WTC11 (cell line): ENCODE measurements at regions not wholly inside any gene's neighbourhood (a gene's known extent, or its start where the extent isn't known, plus 50 kb on each side); places are given as distances from the start of the nearest gene placed in this dataset.

Experiments used
- ATAC-seq: fragments of 200-7000 bp; cut with Tn5 transposase; 2 replicates; pipeline ENCODE4 v1.10.0; 2021; ENCODE audit warnings: mild to moderate bottlenecking, moderate library complexity
- CTCF ChIA-PET: fragments of 300-600 bp; sonication (Branson Sonifier 250); formaldehyde crosslinking; loops from one replicate; lab custom pipeline; 2021; ENCODE audit warnings: antibody characterized with exemption; lab: Charles Lee
- POLR2A ChIA-PET: fragments of 350-600 bp; sonication (Branson Sonifier 250); formaldehyde crosslinking; loops from one replicate; lab custom pipeline; 2021; ENCODE audit warnings: antibody characterized with exemption; lab: Charles Lee
- DNase-seq: peaks from one replicate; pipeline ENCODE4 v3.0.0; 2021; ENCODE audit warnings: low spot score
- H3K27ac Mint-ChIP-seq: 2 replicates; pipeline ENCODE4 v1.8.0; 2021; ENCODE audit warnings: mixed read lengths
- H3K27me3 Mint-ChIP-seq: 2 replicates; pipeline ENCODE4 v1.8.0; 2021; ENCODE audit warnings: low read depth, mild to moderate bottlenecking, moderate library complexity, mixed read lengths
- H3K36me3 Mint-ChIP-seq: 2 replicates; pipeline ENCODE4 v1.8.0; 2021; ENCODE audit warnings: mixed read lengths
- H3K4me1 Mint-ChIP-seq: 2 replicates; pipeline ENCODE4 v1.8.0; 2022; ENCODE audit warnings: mixed read lengths
- H3K4me3 Mint-ChIP-seq: 2 replicates; pipeline ENCODE4 v1.8.0; 2021; ENCODE audit warnings: mild to moderate bottlenecking, moderate library complexity, mixed read lengths
- H3K9me3 Mint-ChIP-seq: 2 replicates; pipeline ENCODE4 v1.8.0; 2021; ENCODE audit warnings: mixed read lengths
- ATF1 ChIP-seq: sonication (generic); formaldehyde crosslinking; IDR thresholded peaks from 2 replicates; pipeline ENCODE4 v1.8.1; 2023; ENCODE audit warnings: mild to moderate bottlenecking, moderate library complexity, missing genetic modification reagents
- FOXJ3 ChIP-seq: sonication (generic); formaldehyde crosslinking; IDR thresholded peaks from 2 replicates; pipeline ENCODE4 v1.9.0; 2021; ENCODE audit warnings: missing genetic modification reagents, mild to moderate bottlenecking, borderline replicate concordance
- MYBL2 ChIP-seq: sonication (generic); formaldehyde crosslinking; IDR thresholded peaks from 2 replicates; pipeline ENCODE4 v1.8.1; 2023; ENCODE audit warnings: mild to moderate bottlenecking, moderate library complexity, missing genetic modification reagents
- NFATC4 ChIP-seq: fragments of 250-450 bp; sonication (Bioruptor Pico); IDR thresholded peaks from 2 replicates; pipeline ENCODE4 v1.9.0; 2021; ENCODE audit warnings: mild to moderate bottlenecking
- SMAD4 ChIP-seq: sonication (generic); formaldehyde crosslinking; IDR thresholded peaks from 2 replicates; pipeline ENCODE4 v1.8.0; 2022; ENCODE audit warnings: mild to moderate bottlenecking, missing genetic modification reagents
- SP1 ChIP-seq: sonication (generic); formaldehyde crosslinking; conservative IDR thresholded peaks from 2 replicates; pipeline ENCODE4 v1.8.1; 2022; ENCODE audit warnings: missing genetic modification reagents
- ZNF121 ChIP-seq: sonication (generic); formaldehyde crosslinking; IDR thresholded peaks from 2 replicates; pipeline ENCODE4 v1.8.0; 2023; ENCODE audit warnings: missing genetic modification reagents
- ZNF138 ChIP-seq: sonication (generic); formaldehyde crosslinking; conservative IDR thresholded peaks from 2 replicates; pipeline ENCODE4 v1.8.1; 2022; ENCODE audit warnings: mild to moderate bottlenecking, moderate library complexity, missing genetic modification reagents
- ZNF263 ChIP-seq: sonication (generic); formaldehyde crosslinking; IDR thresholded peaks from 2 replicates; pipeline ENCODE4 v1.8.1; 2022; ENCODE audit warnings: low read depth, mild to moderate bottlenecking, moderate library complexity, missing genetic modification reagents
- ZNF396 ChIP-seq: fragments of 250-450 bp; sonication (Bioruptor Pico); IDR thresholded peaks from 2 replicates; pipeline ENCODE4 v1.8.0; 2021; ENCODE audit warnings: mild to moderate bottlenecking, moderate library complexity, borderline replicate concordance
- TF ChIP-seq, protein P1 (sequence below): sonication (generic); formaldehyde crosslinking; IDR thresholded peaks from 2 replicates; pipeline ENCODE4 v1.8.1; 2023; ENCODE audit warnings: mild to moderate bottlenecking, missing genetic modification reagents
- TF ChIP-seq, protein P2 (sequence below): fragments of 250-450 bp; sonication (Bioruptor Pico); IDR thresholded peaks from 2 replicates; pipeline ENCODE4 v1.9.0; 2021; ENCODE audit warnings: moderate library complexity, mild to moderate bottlenecking, inconsistent platforms, borderline replicate concordance
- TF ChIP-seq, protein P3 (sequence below): sonication (generic); formaldehyde crosslinking; IDR thresholded peaks from 2 replicates; pipeline ENCODE4 v1.8.1; 2022; ENCODE audit warnings: mild to moderate bottlenecking, moderate library complexity, missing genetic modification reagents
- TF ChIP-seq, protein P4 (sequence below): sonication (generic); formaldehyde crosslinking; IDR thresholded peaks from 2 replicates; pipeline ENCODE4 v1.8.0; 2022; ENCODE audit warnings: missing genetic modification reagents
- TF ChIP-seq, protein P5 (sequence below): fragments of 250-450 bp; sonication (Bioruptor Pico); IDR thresholded peaks from 2 replicates; pipeline ENCODE4 v1.9.0; 2021; ENCODE audit warnings: mild to moderate bottlenecking
- TF ChIP-seq, protein P6 (sequence below): sonication (generic); formaldehyde crosslinking; IDR thresholded peaks from 2 replicates; pipeline ENCODE4 v1.8.0; 2023; ENCODE audit warnings: mild to moderate bottlenecking, missing genetic modification reagents
- TF ChIP-seq, protein P7 (sequence below): sonication (generic); formaldehyde crosslinking; IDR thresholded peaks from 2 replicates; pipeline ENCODE4 v1.8.1; 2022; ENCODE audit warnings: low read depth, mild to moderate bottlenecking, moderate library complexity, missing genetic modification reagents, borderline replicate concordance
- TF ChIP-seq, protein P8 (sequence below): sonication (generic); formaldehyde crosslinking; conservative IDR thresholded peaks from 2 replicates; pipeline ENCODE4 v1.8.1; 2022; ENCODE audit warnings: mild to moderate bottlenecking, missing genetic modification reagents

DNA sequence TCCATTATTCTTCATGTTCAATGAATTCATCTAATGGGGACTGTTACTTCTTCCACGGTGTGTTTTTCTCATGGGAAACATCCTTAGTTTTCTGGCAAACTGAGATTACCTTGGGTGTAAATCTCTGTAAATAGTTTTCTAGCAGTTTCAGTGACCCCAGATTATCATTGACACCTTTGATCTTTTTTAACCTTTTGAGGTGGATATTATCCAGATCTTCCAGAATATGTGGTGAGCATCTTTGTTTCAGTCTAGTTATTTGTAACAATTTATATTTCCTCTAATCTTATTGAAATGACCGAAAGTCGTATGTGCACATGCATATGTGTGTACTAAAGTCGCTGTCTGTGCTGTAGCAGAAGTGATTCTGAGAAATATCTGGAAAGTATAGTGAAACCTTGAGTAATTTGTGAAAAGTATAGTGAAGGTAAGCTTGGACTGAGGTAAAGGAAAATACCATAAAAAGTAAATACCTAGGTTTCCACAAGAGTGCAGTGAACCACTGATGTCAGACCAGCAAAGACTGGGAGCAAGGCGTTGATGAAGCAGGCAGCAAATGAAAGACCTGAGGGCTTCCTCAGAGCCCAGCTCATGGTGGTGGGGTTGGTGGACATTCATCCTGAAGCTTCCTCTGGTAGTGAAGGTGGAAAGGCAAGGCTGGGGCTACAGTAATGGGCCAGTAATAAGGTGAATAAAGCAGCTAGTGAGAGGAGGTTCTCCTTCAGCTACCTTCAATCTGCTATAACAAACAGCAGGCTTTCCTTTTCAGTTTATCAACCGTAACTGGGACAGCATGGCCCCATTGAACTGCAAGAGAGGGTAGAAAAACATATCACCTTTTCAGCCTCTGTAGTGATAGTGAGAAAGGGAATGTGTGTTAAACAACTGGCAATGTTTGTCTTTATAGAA lies 480.2 kb upstream of the FBXO33 start:
- Mint-ChIP-seq H3K4me1 (no peaks in the 10 kb centered on the region), H3K36me3 (no peaks in the 10 kb centered on the region), H3K4me3 (no peak overlapping the region), H3K27me3 (no peaks in the 10 kb centered on the region), H3K9me3 (no peaks in the 10 kb centered on the region), H3K27ac (no peak overlapping the region)
- no peak for TF ChIP-seq SMAD4 (CRISPR knock-in tag)
- TF ChIP-seq, protein P1, sequence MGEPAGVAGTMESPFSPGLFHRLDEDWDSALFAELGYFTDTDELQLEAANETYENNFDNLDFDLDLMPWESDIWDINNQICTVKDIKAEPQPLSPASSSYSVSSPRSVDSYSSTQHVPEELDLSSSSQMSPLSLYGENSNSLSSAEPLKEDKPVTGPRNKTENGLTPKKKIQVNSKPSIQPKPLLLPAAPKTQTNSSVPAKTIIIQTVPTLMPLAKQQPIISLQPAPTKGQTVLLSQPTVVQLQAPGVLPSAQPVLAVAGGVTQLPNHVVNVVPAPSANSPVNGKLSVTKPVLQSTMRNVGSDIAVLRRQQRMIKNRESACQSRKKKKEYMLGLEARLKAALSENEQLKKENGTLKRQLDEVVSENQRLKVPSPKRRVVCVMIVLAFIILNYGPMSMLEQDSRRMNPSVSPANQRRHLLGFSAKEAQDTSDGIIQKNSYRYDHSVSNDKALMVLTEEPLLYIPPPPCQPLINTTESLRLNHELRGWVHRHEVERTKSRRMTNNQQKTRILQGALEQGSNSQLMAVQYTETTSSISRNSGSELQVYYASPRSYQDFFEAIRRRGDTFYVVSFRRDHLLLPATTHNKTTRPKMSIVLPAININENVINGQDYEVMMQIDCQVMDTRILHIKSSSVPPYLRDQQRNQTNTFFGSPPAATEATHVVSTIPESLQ (CRISPR knock-in tag), result no peak
- TF ChIP-seq, protein P2, sequence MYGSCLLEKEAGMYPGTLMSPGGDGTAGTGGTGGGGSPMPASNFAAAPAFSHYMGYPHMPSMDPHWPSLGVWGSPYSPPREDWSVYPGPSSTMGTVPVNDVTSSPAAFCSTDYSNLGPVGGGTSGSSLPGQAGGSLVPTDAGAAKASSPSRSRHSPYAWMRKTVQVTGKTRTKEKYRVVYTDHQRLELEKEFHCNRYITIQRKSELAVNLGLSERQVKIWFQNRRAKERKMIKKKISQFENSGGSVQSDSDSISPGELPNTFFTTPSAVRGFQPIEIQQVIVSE (CRISPR knock-in tag), result no peak
- TF ChIP-seq ZNF396, result no peak
- TF ChIP-seq, protein P3, sequence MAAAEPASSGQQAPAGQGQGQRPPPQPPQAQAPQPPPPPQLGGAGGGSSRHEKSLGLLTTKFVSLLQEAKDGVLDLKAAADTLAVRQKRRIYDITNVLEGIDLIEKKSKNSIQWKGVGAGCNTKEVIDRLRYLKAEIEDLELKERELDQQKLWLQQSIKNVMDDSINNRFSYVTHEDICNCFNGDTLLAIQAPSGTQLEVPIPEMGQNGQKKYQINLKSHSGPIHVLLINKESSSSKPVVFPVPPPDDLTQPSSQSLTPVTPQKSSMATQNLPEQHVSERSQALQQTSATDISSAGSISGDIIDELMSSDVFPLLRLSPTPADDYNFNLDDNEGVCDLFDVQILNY (CRISPR knock-in tag), result no peak
- TF ChIP-seq, protein P4, sequence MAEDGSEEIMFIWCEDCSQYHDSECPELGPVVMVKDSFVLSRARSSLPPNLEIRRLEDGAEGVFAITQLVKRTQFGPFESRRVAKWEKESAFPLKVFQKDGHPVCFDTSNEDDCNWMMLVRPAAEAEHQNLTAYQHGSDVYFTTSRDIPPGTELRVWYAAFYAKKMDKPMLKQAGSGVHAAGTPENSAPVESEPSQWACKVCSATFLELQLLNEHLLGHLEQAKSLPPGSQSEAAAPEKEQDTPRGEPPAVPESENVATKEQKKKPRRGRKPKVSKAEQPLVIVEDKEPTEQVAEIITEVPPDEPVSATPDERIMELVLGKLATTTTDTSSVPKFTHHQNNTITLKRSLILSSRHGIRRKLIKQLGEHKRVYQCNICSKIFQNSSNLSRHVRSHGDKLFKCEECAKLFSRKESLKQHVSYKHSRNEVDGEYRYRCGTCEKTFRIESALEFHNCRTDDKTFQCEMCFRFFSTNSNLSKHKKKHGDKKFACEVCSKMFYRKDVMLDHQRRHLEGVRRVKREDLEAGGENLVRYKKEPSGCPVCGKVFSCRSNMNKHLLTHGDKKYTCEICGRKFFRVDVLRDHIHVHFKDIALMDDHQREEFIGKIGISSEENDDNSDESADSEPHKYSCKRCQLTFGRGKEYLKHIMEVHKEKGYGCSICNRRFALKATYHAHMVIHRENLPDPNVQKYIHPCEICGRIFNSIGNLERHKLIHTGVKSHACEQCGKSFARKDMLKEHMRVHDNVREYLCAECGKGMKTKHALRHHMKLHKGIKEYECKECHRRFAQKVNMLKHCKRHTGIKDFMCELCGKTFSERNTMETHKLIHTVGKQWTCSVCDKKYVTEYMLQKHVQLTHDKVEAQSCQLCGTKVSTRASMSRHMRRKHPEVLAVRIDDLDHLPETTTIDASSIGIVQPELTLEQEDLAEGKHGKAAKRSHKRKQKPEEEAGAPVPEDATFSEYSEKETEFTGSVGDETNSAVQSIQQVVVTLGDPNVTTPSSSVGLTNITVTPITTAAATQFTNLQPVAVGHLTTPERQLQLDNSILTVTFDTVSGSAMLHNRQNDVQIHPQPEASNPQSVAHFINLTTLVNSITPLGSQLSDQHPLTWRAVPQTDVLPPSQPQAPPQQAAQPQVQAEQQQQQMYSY, result no peak
- no peak for TF ChIP-seq ZNF138 (CRISPR knock-in tag)
- TF ChIP-seq ATF1 (CRISPR knock-in tag), result no peak
- no peak for TF ChIP-seq FOXJ3
- TF ChIP-seq ZNF263, result no peak
- TF ChIP-seq ZNF121, result no peak
- no peak for TF ChIP-seq SP1 (CRISPR knock-in tag)
- TF ChIP-seq, protein P5, sequence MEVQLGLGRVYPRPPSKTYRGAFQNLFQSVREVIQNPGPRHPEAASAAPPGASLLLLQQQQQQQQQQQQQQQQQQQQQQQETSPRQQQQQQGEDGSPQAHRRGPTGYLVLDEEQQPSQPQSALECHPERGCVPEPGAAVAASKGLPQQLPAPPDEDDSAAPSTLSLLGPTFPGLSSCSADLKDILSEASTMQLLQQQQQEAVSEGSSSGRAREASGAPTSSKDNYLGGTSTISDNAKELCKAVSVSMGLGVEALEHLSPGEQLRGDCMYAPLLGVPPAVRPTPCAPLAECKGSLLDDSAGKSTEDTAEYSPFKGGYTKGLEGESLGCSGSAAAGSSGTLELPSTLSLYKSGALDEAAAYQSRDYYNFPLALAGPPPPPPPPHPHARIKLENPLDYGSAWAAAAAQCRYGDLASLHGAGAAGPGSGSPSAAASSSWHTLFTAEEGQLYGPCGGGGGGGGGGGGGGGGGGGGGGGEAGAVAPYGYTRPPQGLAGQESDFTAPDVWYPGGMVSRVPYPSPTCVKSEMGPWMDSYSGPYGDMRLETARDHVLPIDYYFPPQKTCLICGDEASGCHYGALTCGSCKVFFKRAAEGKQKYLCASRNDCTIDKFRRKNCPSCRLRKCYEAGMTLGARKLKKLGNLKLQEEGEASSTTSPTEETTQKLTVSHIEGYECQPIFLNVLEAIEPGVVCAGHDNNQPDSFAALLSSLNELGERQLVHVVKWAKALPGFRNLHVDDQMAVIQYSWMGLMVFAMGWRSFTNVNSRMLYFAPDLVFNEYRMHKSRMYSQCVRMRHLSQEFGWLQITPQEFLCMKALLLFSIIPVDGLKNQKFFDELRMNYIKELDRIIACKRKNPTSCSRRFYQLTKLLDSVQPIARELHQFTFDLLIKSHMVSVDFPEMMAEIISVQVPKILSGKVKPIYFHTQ (CRISPR knock-in tag), result no peak
- TF ChIP-seq, protein P6, sequence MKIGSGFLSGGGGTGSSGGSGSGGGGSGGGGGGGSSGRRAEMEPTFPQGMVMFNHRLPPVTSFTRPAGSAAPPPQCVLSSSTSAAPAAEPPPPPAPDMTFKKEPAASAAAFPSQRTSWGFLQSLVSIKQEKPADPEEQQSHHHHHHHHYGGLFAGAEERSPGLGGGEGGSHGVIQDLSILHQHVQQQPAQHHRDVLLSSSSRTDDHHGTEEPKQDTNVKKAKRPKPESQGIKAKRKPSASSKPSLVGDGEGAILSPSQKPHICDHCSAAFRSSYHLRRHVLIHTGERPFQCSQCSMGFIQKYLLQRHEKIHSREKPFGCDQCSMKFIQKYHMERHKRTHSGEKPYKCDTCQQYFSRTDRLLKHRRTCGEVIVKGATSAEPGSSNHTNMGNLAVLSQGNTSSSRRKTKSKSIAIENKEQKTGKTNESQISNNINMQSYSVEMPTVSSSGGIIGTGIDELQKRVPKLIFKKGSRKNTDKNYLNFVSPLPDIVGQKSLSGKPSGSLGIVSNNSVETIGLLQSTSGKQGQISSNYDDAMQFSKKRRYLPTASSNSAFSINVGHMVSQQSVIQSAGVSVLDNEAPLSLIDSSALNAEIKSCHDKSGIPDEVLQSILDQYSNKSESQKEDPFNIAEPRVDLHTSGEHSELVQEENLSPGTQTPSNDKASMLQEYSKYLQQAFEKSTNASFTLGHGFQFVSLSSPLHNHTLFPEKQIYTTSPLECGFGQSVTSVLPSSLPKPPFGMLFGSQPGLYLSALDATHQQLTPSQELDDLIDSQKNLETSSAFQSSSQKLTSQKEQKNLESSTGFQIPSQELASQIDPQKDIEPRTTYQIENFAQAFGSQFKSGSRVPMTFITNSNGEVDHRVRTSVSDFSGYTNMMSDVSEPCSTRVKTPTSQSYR (CRISPR knock-in tag), result no peak
- TF ChIP-seq MYBL2 (CRISPR knock-in tag), result no peak
- TF ChIP-seq, protein P7, sequence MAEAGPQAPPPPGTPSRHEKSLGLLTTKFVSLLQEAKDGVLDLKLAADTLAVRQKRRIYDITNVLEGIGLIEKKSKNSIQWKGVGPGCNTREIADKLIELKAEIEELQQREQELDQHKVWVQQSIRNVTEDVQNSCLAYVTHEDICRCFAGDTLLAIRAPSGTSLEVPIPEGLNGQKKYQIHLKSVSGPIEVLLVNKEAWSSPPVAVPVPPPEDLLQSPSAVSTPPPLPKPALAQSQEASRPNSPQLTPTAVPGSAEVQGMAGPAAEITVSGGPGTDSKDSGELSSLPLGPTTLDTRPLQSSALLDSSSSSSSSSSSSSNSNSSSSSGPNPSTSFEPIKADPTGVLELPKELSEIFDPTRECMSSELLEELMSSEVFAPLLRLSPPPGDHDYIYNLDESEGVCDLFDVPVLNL (CRISPR knock-in tag), result no peak
- no peak for TF ChIP-seq NFATC4 (CRISPR knock-in tag)
- TF ChIP-seq, protein P8, sequence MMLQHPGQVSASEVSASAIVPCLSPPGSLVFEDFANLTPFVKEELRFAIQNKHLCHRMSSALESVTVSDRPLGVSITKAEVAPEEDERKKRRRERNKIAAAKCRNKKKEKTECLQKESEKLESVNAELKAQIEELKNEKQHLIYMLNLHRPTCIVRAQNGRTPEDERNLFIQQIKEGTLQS (CRISPR knock-in tag), result no peak
- POLR2A ChIA-PET, result no interaction called here
- CTCF ChIA-PET, result no interaction called here
- no peak for ATAC-seq
- no peak for DNase-seq
